MM.1S (cell line): ENCODE measurements at regions not wholly inside any gene's neighbourhood (a gene's known extent, or its start where the extent isn't known, plus 50 kb on each side); places are given as distances from the start of the nearest gene placed in this dataset.

Source experiments
- DNase-seq: peaks from one replicate; pipeline ENCODE4 v3.0.0-alpha.2; 2015
- H2AFZ ChIP-seq: fragments of 300-600 bp; sonication (generic); 2 replicates; pipeline ENCODE4 v1.6.0; 2016; ENCODE audit warnings: antibody characterized with exemption, low read length
- H3F3A ChIP-seq: fragments of 300-600 bp; sonication (generic); 2 replicates; pipeline ENCODE4 v1.6.1; 2016; ENCODE audit warnings: mild to moderate bottlenecking, antibody characterized with exemption, low read length, moderate library complexity, mixed read lengths; ENCODE audit not compliant: insufficient read depth
- H3K27ac ChIP-seq: fragments of 300-600 bp; sonication (generic); 2 replicates; pipeline ENCODE4 v1.5.1; 2016; ENCODE audit warnings: mild to moderate bottlenecking, low read length
- H3K27me3 ChIP-seq: fragments of 300-600 bp; sonication (generic); replicated peaks from 2 replicates; pipeline ENCODE4 v1.6.0; 2016; ENCODE audit warnings: low read length; ENCODE audit not compliant: insufficient read depth
- H3K36me3 ChIP-seq: fragments of 300-600 bp; sonication (generic); replicated peaks from 2 replicates; pipeline ENCODE4 v1.6.1; 2016; ENCODE audit warnings: mild to moderate bottlenecking, low read length, mixed read lengths; ENCODE audit not compliant: insufficient read depth
- H3K4me1 ChIP-seq: fragments of 300-600 bp; sonication (generic); 2 replicates; pipeline ENCODE4 v1.6.1; 2016; ENCODE audit warnings: low read length, mixed read lengths
- H3K4me2 ChIP-seq: fragments of 300-600 bp; sonication (generic); 2 replicates; pipeline ENCODE4 v1.6.0; 2016; ENCODE audit warnings: low read depth, low read length
- H3K4me3 ChIP-seq: fragments of 300-600 bp; sonication (generic); 2 replicates; pipeline ENCODE4 v1.5.1; 2016; ENCODE audit warnings: low read length, mixed read lengths
- H3K79me2 ChIP-seq: fragments of 300-600 bp; sonication (generic); 2 replicates; pipeline ENCODE4 v1.6.1; 2016; ENCODE audit warnings: mixed run types, low read length, mixed read lengths
- H3K9ac ChIP-seq: fragments of 300-600 bp; sonication (generic); 2 replicates; pipeline ENCODE4 v1.6.1; 2016; ENCODE audit warnings: low read length, mixed read lengths
- H3K9me2 ChIP-seq: fragments of 300-600 bp; sonication (generic); replicated peaks from 2 replicates; pipeline ENCODE4 v1.6.1; 2016; ENCODE audit warnings: mild to moderate bottlenecking, low read length, mixed read lengths; ENCODE audit not compliant: insufficient read depth
- H3K9me3 ChIP-seq: fragments of 300-600 bp; sonication (generic); replicated peaks from 2 replicates; pipeline ENCODE4 v1.6.1; 2016; ENCODE audit warnings: mild to moderate bottlenecking, low read length, mixed read lengths; ENCODE audit not compliant: insufficient read depth
- H4K20me1 ChIP-seq: fragments of 300-600 bp; sonication (generic); 2 replicates; pipeline ENCODE4 v1.6.1; 2016; ENCODE audit warnings: mild to moderate bottlenecking, low read length, moderate library complexity, mixed read lengths; ENCODE audit not compliant: insufficient read depth
- EZH2 ChIP-seq: fragments of 300-600 bp; sonication (generic); optimal IDR thresholded peaks from 2 replicates; pipeline ENCODE3; 2017; ENCODE audit warnings: low read depth, mild to moderate bottlenecking, antibody characterized with exemption, low read length, mixed read lengths
- EZH2phosphoT487 ChIP-seq: fragments of 300-600 bp; sonication (generic); IDR thresholded peaks from 2 replicates; pipeline ENCODE4 v1.6.1; 2018; ENCODE audit warnings: antibody characterized with exemption, low read length
- TF ChIP-seq, protein P1 (sequence below): fragments of 300-600 bp; sonication (generic); IDR thresholded peaks from 2 replicates; pipeline ENCODE4 v1.5.1; 2016; ENCODE audit warnings: antibody characterized with exemption, low read length, mixed read lengths

DNA sequence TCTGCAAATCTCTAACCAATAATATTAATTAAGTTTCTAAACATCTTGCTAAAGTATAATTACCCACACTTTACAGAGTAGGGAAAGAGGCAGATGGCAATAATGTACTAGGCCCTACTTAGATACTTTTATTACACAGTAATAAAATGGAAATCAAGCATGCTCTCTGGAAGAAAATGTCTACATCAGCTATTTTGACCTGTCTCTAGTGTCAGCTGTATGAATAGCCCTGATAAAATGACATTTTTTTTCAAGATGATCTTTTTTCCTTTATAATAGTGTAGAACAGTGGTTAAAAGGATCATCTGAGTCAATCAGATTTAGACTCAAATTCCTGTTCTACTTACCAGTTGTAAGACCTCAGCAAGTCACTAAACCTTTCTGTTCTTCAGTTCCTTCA lies 397.3 kb downstream of the GRB14 start:
- no peak overlapping the region for H3K9ac ChIP-seq
- no peaks in the 10 kb centered on the region for H3K9me2 ChIP-seq
- no peak overlapping the region for H3K27ac ChIP-seq
- no peaks in the 10 kb centered on the region for H4K20me1 ChIP-seq
- no peak for DNase-seq
- H3K27me3 ChIP-seq: no peaks in the 10 kb centered on the region
- H3K4me3 ChIP-seq: no peak overlapping the region
- TF ChIP-seq EZH2phosphoT487 (no peak), EZH2 (no peak)
- TF ChIP-seq, protein P1, sequence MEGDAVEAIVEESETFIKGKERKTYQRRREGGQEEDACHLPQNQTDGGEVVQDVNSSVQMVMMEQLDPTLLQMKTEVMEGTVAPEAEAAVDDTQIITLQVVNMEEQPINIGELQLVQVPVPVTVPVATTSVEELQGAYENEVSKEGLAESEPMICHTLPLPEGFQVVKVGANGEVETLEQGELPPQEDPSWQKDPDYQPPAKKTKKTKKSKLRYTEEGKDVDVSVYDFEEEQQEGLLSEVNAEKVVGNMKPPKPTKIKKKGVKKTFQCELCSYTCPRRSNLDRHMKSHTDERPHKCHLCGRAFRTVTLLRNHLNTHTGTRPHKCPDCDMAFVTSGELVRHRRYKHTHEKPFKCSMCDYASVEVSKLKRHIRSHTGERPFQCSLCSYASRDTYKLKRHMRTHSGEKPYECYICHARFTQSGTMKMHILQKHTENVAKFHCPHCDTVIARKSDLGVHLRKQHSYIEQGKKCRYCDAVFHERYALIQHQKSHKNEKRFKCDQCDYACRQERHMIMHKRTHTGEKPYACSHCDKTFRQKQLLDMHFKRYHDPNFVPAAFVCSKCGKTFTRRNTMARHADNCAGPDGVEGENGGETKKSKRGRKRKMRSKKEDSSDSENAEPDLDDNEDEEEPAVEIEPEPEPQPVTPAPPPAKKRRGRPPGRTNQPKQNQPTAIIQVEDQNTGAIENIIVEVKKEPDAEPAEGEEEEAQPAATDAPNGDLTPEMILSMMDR: no peak
- H3K9me3 ChIP-seq: no peaks in the 10 kb centered on the region
- no peaks in the 10 kb centered on the region for H3K36me3 ChIP-seq
- H3K4me2 ChIP-seq: no peak overlapping the region
- no peak overlapping the region for H2AFZ ChIP-seq
- no peaks in the 10 kb centered on the region for H3K4me1 ChIP-seq
- H3F3A ChIP-seq: no peaks in the 10 kb centered on the region
- H3K79me2 ChIP-seq: no peaks in the 10 kb centered on the region

DNA sequence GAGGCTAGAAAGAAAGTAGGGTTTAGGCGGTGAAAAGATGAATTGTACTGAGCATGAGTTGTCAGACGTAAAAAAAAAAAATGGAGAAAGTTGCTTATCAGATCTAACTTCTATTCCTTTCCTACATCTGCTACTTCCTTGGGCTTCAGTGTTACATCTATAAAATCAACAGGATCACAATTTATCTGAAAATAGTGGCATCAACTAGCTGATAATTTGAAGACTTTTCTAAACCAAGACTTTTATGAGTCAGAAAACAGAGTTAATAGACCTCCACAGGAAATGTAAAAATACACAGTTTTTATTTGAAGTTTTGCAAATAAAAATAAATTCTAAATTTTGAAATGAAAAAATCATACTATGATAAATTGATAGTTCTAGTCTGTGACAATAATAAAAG lies 399.8 kb downstream of the GRB14 start:
- H3K27ac ChIP-seq: no peak overlapping the region
- no peak for DNase-seq
- H3K4me2 ChIP-seq: no peak overlapping the region
- no peaks in the 10 kb centered on the region for H3F3A ChIP-seq
- no peak overlapping the region for H3K9ac ChIP-seq
- H3K27me3 ChIP-seq: no peaks in the 10 kb centered on the region
- TF ChIP-seq, protein P1: no peak
- no peak for TF ChIP-seq EZH2
- no peak for TF ChIP-seq EZH2phosphoT487
- H4K20me1 ChIP-seq: no peaks in the 10 kb centered on the region
- no peaks in the 10 kb centered on the region for H3K9me3 ChIP-seq
- no peak overlapping the region for H3K4me3 ChIP-seq
- no peaks in the 10 kb centered on the region for H3K4me1 ChIP-seq
- no peaks in the 10 kb centered on the region for H3K79me2 ChIP-seq
- no peaks in the 10 kb centered on the region for H3K36me3 ChIP-seq
- no peaks in the 10 kb centered on the region for H3K9me2 ChIP-seq
- no peak overlapping the region for H2AFZ ChIP-seq

DNA sequence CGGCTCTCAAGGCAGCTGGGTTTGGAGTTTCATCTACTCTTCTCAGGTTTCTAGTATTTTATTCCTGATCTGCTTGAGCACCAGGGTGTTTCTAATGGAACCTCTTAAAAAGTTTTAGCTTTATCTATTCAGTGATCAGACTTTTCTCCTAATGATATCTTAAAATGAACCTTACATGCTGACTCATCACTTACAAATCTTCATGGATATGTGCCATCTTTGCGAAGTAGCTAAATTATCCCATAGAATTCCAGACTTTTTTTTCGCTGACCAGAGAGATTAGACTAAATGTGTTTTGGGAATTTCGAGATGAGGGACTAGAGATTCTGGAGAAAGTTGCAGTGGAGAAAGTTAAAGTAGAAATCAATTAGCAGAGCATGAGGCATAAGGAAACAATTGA lies 401.0 kb downstream of the GRB14 start:
- no peak overlapping the region for H3K4me3 ChIP-seq
- no peak overlapping the region for H3K27ac ChIP-seq
- H3K27me3 ChIP-seq: no peaks in the 10 kb centered on the region
- H3K9me3 ChIP-seq: no peaks in the 10 kb centered on the region
- no peaks in the 10 kb centered on the region for H3K4me1 ChIP-seq
- H3F3A ChIP-seq: no peaks in the 10 kb centered on the region
- H3K79me2 ChIP-seq: no peaks in the 10 kb centered on the region
- TF ChIP-seq EZH2phosphoT487: no peak
- TF ChIP-seq, protein P1: no peak
- no peak for TF ChIP-seq EZH2
- no peaks in the 10 kb centered on the region for H4K20me1 ChIP-seq
- H3K4me2 ChIP-seq: no peak overlapping the region
- no peaks in the 10 kb centered on the region for H3K36me3 ChIP-seq
- no peak overlapping the region for H3K9ac ChIP-seq
- H2AFZ ChIP-seq: no peak overlapping the region
- no peak for DNase-seq
- H3K9me2 ChIP-seq: no peaks in the 10 kb centered on the region

DNA sequence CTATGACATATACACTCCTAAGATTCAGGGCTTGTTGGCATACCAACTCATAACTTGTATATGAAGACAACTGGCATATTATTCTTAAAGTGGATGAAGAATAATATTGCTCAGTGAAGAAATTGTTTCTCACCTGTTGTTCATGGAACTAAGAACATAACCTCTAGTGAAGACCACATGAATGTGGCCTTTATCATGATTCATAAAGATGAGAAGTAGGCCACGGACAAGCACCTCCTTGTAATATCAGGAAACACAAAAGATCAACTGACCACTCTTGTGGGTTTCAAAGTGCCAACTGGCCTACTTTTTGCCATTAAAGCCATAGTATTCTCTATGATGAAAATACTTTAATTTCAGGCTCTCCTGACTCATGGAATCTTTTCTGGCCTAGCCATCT lies 407.4 kb downstream of the GRB14 start:
- H3K4me1 ChIP-seq: no peaks in the 10 kb centered on the region
- H3K4me2 ChIP-seq: no peak overlapping the region
- no peak overlapping the region for H2AFZ ChIP-seq
- no peaks in the 10 kb centered on the region for H3K27me3 ChIP-seq
- no peaks in the 10 kb centered on the region for H3K9me2 ChIP-seq
- TF ChIP-seq, protein P1: no peak
- TF ChIP-seq EZH2: no peak
- no peak for TF ChIP-seq EZH2phosphoT487
- no peaks in the 10 kb centered on the region for H3K36me3 ChIP-seq
- H3K9me3 ChIP-seq: no peaks in the 10 kb centered on the region
- DNase-seq: no peak
- H3K79me2 ChIP-seq: no peaks in the 10 kb centered on the region
- no peak overlapping the region for H3K27ac ChIP-seq
- no peaks in the 10 kb centered on the region for H4K20me1 ChIP-seq
- no peak overlapping the region for H3K4me3 ChIP-seq
- H3F3A ChIP-seq: no peaks in the 10 kb centered on the region
- no peak overlapping the region for H3K9ac ChIP-seq
